ENCODE measurements at regions not wholly inside any gene's neighbourhood (a gene's known extent, or its start where the extent isn't known, plus 50 kb on each side); places are given as distances from the start of the nearest gene placed in this dataset.

DNA sequence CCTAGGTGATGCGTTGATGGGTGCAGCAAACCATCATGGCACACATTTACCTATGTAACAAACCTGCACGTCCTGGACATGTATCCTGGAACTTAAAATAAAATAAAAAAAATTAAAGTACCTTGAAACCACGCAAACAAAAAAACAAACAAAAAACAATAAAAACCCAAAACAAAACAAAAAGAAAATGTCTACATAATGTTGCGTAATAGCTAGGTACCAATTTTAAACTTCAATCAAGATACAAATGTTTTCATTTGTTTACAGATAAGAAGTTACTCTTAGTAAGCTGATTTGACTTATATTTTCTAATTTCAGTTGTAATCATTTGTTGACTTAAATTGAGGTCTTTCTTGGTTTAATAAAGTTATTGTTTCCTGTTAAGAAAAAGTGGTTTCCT lies 349.6 kb upstream of the KCNMB2 start:
- TF ChIP-seq, protein P1, sequence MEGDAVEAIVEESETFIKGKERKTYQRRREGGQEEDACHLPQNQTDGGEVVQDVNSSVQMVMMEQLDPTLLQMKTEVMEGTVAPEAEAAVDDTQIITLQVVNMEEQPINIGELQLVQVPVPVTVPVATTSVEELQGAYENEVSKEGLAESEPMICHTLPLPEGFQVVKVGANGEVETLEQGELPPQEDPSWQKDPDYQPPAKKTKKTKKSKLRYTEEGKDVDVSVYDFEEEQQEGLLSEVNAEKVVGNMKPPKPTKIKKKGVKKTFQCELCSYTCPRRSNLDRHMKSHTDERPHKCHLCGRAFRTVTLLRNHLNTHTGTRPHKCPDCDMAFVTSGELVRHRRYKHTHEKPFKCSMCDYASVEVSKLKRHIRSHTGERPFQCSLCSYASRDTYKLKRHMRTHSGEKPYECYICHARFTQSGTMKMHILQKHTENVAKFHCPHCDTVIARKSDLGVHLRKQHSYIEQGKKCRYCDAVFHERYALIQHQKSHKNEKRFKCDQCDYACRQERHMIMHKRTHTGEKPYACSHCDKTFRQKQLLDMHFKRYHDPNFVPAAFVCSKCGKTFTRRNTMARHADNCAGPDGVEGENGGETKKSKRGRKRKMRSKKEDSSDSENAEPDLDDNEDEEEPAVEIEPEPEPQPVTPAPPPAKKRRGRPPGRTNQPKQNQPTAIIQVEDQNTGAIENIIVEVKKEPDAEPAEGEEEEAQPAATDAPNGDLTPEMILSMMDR (conservative IDR thresholded peaks at IDR 0.05 in 1 of 2, IDR thresholded peaks at IDR 0.05 in 1 of 2; ENCODE audit: extremely low read depth in 1 of 2, insufficient read depth in 1 of 2, low read depth in 1 of 2, low read length in 2 of 2): no peak
- no peak for TF ChIP-seq EZH2 (IDR thresholded peaks at IDR 0.05; ENCODE audit: borderline replicate concordance, low read length)

Measured in mammary epithelial cell (primary cell).